Vagina (tissue), 2 donors: ENCODE measurements at regions not wholly inside any gene's neighbourhood (a gene's known extent, or its start where the extent isn't known, plus 50 kb on each side); places are given as distances from the start of the nearest gene placed in this dataset.

Experiments used
- CTCF ChIP-seq, 3 experiments: fragments of 450-650 bp in 2 of 3; fragments of 200-600 bp in 1 of 3; sonication (generic) in 1 of 3; IDR thresholded peaks; one replicate each; pipeline ENCODE4 v1.5.1; 2017 to 2019; ENCODE audit warnings: antibody characterized with exemption in 3 of 3, mild to moderate bottlenecking in 2 of 3, moderate library complexity in 2 of 3
- POLR2A ChIP-seq, 2 donors: fragments of 450-650 bp; IDR thresholded peaks; one replicate each; pipeline ENCODE4 v1.6.1; 2017; ENCODE audit warnings: antibody characterized with exemption in 2 of 2, mild to moderate bottlenecking in 2 of 2, moderate library complexity in 2 of 2

- TF ChIP-seq POLR2A (IDR thresholded peaks at IDR 0.05) = no peak
- TF ChIP-seq CTCF (IDR thresholded peaks at IDR 0.05) = no peak
These were observed 506.0 kb upstream of the USP15 start for GRCh38 chr12:61754214-61754613.
